OCI-LY7 (cell line): ENCODE measurements at regions not wholly inside any gene's neighbourhood (a gene's known extent, or its start where the extent isn't known, plus 50 kb on each side); places are given as distances from the start of the nearest gene placed in this dataset.

ENCODE experiments used
- BruUV-seq: library from RNA; stranded (reverse); fragments of 400-500 nt; replicated peaks from 2 replicates; lab custom pipeline; 2021; lab: Mats Ljungman, UMichigan
- CTCF ChIA-PET: fragments of 300-600 bp; sonication (Branson Sonifier 250); formaldehyde crosslinking; loops from one replicate; lab custom pipeline; 2022; ENCODE audit warnings: antibody characterized with exemption; ENCODE audit not compliant: unreplicated experiment; lab: Charles Lee
- POLR2A ChIA-PET: fragments of 300-600 bp; sonication (Branson Sonifier 250); formaldehyde crosslinking; loops from one replicate; lab custom pipeline; 2022; ENCODE audit warnings: antibody characterized with exemption; lab: Charles Lee
- DNase-seq: peaks from one replicate; pipeline ENCODE4 v3.0.0-alpha.2; 2015; ENCODE audit warnings: low spot score
- H2AFZ ChIP-seq: fragments of 200-600 bp; sonication (generic), shearing (Covaris generic); 2 replicates; pipeline ENCODE4 v1.6.1; 2014; ENCODE audit warnings: mild to moderate bottlenecking, antibody characterized with exemption, low read length, moderate library complexity
- H3K27ac ChIP-seq: fragments of 200-600 bp; sonication (generic); 2 replicates; pipeline ENCODE4 v1.5.1; 2014; ENCODE audit warnings: mixed run types, low read depth, mild to moderate bottlenecking, moderate library complexity, low read length, inconsistent platforms; ENCODE audit not compliant: poor library complexity, severe bottlenecking
- H3K36me3 ChIP-seq: fragments of 200-600 bp; sonication (generic); 2 replicates; pipeline ENCODE4 v1.6.1; 2014; ENCODE audit warnings: mild to moderate bottlenecking, antibody characterized with exemption, low read length, moderate library complexity, mixed read lengths; ENCODE audit not compliant: insufficient read depth
- H3K4me1 ChIP-seq: fragments of 200-600 bp; sonication (generic); 2 replicates; pipeline ENCODE4 v1.5.1; 2014; ENCODE audit warnings: mild to moderate bottlenecking, low read length; ENCODE audit not compliant: insufficient read depth, poor library complexity, severe bottlenecking
- H3K4me2 ChIP-seq: fragments of 200-600 bp; sonication (generic); 2 replicates; pipeline ENCODE4 v1.6.1; 2014; ENCODE audit warnings: mild to moderate bottlenecking, low read length
- H3K4me3 ChIP-seq: fragments of 200-600 bp; sonication (generic); 2 replicates; pipeline ENCODE4 v1.5.1; 2014; ENCODE audit warnings: mild to moderate bottlenecking, low read depth, low read length; ENCODE audit not compliant: poor library complexity, severe bottlenecking
- H3K79me2 ChIP-seq: fragments of 200-600 bp; sonication (generic); 2 replicates; pipeline ENCODE4 v1.6.1; 2016; ENCODE audit warnings: low read depth, mild to moderate bottlenecking, low read length, moderate library complexity, mixed read lengths; ENCODE audit not compliant: insufficient read depth
- H3K9me2 ChIP-seq: fragments of 200-600 bp; sonication (generic); 2 replicates; pipeline ENCODE4 v1.6.1; 2016; ENCODE audit warnings: mild to moderate bottlenecking, low read length, mixed read lengths; ENCODE audit not compliant: insufficient read depth
- H3K9me3 ChIP-seq: fragments of 200-600 bp; sonication (generic); 2 replicates; pipeline ENCODE4 v1.6.1; 2014; ENCODE audit warnings: mild to moderate bottlenecking, mixed run types, low read length, mixed read lengths
- H4K20me1 ChIP-seq: fragments of 200-600 bp; sonication (generic); 2 replicates; pipeline ENCODE4 v1.6.1; 2014; ENCODE audit warnings: mild to moderate bottlenecking, antibody characterized with exemption, low read length, moderate library complexity, mixed read lengths; ENCODE audit not compliant: insufficient read depth
- EZH2phosphoT487 ChIP-seq: fragments of 200-600 bp; sonication (generic); IDR thresholded peaks from 2 replicates; pipeline ENCODE4 v1.6.1; 2018; ENCODE audit warnings: low read depth, borderline replicate concordance, mild to moderate bottlenecking, mixed run types, antibody characterized with exemption, low read length, moderate library complexity, mixed read lengths
- intact Hi-C: fragments of 100-400 bp; cut with micrococcal nuclease; formaldehyde crosslinking; loops from one replicate; pipeline ENCODE4 v1.10.0; 2022; ENCODE audit not compliant: unreplicated experiment
- TF ChIP-seq, protein P1 (sequence below): fragments of 200-600 bp; sonication (generic); conservative IDR thresholded peaks from 2 replicates; pipeline ENCODE4 v1.5.1; 2014; ENCODE audit warnings: mild to moderate bottlenecking, antibody characterized with exemption, low read length, moderate library complexity, mixed read lengths

DNA sequence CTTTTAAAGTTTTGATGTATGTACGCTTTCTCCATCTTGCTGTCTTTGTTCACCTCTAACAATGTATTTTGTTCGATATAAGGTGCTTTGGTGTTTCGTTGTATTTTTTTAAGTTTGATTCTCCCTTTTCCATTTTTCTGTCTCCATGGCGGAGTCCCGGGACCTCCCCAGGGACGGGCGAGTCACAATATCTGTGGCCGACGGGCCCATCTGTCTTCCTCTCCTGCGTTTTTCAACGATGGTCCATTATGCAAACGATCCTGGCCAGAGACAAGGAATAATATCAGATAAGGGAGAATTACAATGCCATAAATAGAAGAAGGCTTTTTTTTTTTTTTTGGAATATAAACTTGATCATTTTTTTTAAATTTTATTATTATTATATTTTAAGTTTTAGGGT is 112.3 kb upstream of the SHOX start:
- Histone ChIP-seq H3K4me2 (no peak overlapping the region), H3K4me3 (no peak overlapping the region), H3K9me3 (no peaks in the 10 kb centered on the region), H4K20me1 (no peaks in the 10 kb centered on the region), H3K79me2 (no peaks in the 10 kb centered on the region), H3K4me1 (no peaks in the 10 kb centered on the region), H2AFZ (no peak overlapping the region), H3K9me2 (no peaks in the 10 kb centered on the region), H3K36me3 (no peaks in the 10 kb centered on the region), H3K27ac (no peak overlapping the region)
- CTCF ChIA-PET, result no interaction called here
- POLR2A ChIA-PET, result no interaction called here
- TF ChIP-seq, protein P1, sequence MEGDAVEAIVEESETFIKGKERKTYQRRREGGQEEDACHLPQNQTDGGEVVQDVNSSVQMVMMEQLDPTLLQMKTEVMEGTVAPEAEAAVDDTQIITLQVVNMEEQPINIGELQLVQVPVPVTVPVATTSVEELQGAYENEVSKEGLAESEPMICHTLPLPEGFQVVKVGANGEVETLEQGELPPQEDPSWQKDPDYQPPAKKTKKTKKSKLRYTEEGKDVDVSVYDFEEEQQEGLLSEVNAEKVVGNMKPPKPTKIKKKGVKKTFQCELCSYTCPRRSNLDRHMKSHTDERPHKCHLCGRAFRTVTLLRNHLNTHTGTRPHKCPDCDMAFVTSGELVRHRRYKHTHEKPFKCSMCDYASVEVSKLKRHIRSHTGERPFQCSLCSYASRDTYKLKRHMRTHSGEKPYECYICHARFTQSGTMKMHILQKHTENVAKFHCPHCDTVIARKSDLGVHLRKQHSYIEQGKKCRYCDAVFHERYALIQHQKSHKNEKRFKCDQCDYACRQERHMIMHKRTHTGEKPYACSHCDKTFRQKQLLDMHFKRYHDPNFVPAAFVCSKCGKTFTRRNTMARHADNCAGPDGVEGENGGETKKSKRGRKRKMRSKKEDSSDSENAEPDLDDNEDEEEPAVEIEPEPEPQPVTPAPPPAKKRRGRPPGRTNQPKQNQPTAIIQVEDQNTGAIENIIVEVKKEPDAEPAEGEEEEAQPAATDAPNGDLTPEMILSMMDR, result no peak
- no peak for TF ChIP-seq EZH2phosphoT487
- intact Hi-C loops, result no loop called here
- DNase-seq, result no peak
- no TSS peak for BruUV-seq

GRCh38 chrX:519741-520140 is 110.8 kb upstream of the SHOX start:
- Histone ChIP-seq H3K79me2 (no peaks in the 10 kb centered on the region), H3K9me3 (no peaks in the 10 kb centered on the region), H2AFZ (no peak overlapping the region), H3K4me3 (no peak overlapping the region), H3K27ac (no peak overlapping the region), H3K9me2 (no peaks in the 10 kb centered on the region), H3K4me2 (no peak overlapping the region), H3K36me3 (no peaks in the 10 kb centered on the region), H3K4me1 (no peaks in the 10 kb centered on the region), H4K20me1 (no peaks in the 10 kb centered on the region)
- no TSS peak for BruUV-seq
- TF ChIP-seq, protein P1, result no peak
- no peak for TF ChIP-seq EZH2phosphoT487
- ChIA-PET POLR2A (no interaction called here), CTCF (no interaction called here)
- DNase-seq, result no peak
- intact Hi-C loops, result no loop called here

- ChIA-PET POLR2A (no interaction called here), CTCF (no interaction called here)
- H3K9me3 ChIP-seq, result peaks cover 6% of the 10 kb centered on the region; the same call in 1 of the 2 replicates
- H3K9me2 ChIP-seq, result no peaks in the 10 kb centered on the region
- intact Hi-C loops, result no loop called here
- no peak overlapping the region for H3K27ac ChIP-seq
- no peaks in the 10 kb centered on the region for H4K20me1 ChIP-seq
- H3K4me2 ChIP-seq, result no peak overlapping the region
- DNase-seq, result no peak
- H3K4me1 ChIP-seq, result no peaks in the 10 kb centered on the region
- H2AFZ ChIP-seq, result no peak overlapping the region
- no peaks in the 10 kb centered on the region for H3K79me2 ChIP-seq
- no TSS peak for BruUV-seq
- no peak overlapping the region for H3K4me3 ChIP-seq
- no peaks in the 10 kb centered on the region for H3K36me3 ChIP-seq
- no peak for TF ChIP-seq EZH2phosphoT487
These were observed 108.1 kb upstream of the SHOX start for GRCh38 chrX:522456-522855.
